GM23248 (cell line): ENCODE measurements at regions not wholly inside any gene's neighbourhood (a gene's known extent, or its start where the extent isn't known, plus 50 kb on each side); places are given as distances from the start of the nearest gene placed in this dataset.

Experiments used
- EZH2 ChIP-seq: fragments of 200-600 bp; sonication (generic); IDR thresholded peaks from 2 replicates; pipeline ENCODE4 v1.6.1; 2018; ENCODE audit warnings: antibody characterized with exemption, mild to moderate bottlenecking; ENCODE audit not compliant: insufficient read depth, poor library complexity, severe bottlenecking
- EZH2phosphoT487 ChIP-seq: fragments of 200-600 bp; sonication (generic); IDR thresholded peaks from 2 replicates; pipeline ENCODE4 v1.6.1; 2018; ENCODE audit warnings: antibody characterized with exemption, moderate library complexity, mild to moderate bottlenecking, low read depth; ENCODE audit not compliant: insufficient read depth

DNA sequence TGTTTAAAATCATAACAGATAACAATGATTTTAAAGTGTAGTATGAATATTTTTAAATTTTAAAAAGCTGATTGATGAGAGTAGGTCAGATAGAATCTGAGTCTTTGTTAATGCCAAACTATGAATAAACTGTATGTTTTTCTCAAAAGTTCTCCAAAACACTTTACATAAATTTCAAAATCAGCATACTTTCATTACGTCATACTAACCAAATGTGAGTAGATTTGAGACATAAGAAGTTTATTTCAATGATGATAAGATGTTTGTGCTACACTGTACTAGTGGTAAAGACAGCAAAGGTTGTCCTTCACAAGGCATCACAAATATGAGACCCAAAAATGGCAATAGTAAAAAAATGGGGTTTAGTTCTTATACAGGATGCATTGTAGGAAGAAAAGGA is 1342.9 kb downstream of the SI start:
- TF ChIP-seq EZH2 (no peak), EZH2phosphoT487 (no peak)
